RWPE2 (cell line): ENCODE measurements at regions not wholly inside any gene's neighbourhood (a gene's known extent, or its start where the extent isn't known, plus 50 kb on each side); places are given as distances from the start of the nearest gene placed in this dataset.

Experiments used
- ATAC-seq: fragments of 200-7000 bp; cut with Tn5 transposase; 3 replicates; pipeline ENCODE4 v1.9.1; 2021; ENCODE audit warnings: low read depth
- DNase-seq: peaks from one replicate; pipeline ENCODE4 v3.0.0-alpha.2; 2020; ENCODE audit warnings: low spot score
- H3K27ac ChIP-seq: fragments of 450-650 bp; 2 replicates; pipeline ENCODE4 v1.5.1; 2017; ENCODE audit warnings: mild to moderate bottlenecking; ENCODE audit not compliant: poor library complexity, severe bottlenecking
- H3K27me3 ChIP-seq: fragments of 250-450 bp; sonication (Bioruptor Pico); 2 replicates; pipeline ENCODE4 v1.5.1; 2021; ENCODE audit warnings: mild to moderate bottlenecking, moderate library complexity; ENCODE audit not compliant: insufficient read depth, poor library complexity, severe bottlenecking
- H3K36me3 ChIP-seq: fragments of 250-450 bp; sonication (Bioruptor Pico); 2 replicates; pipeline ENCODE4 v1.5.1; 2020; ENCODE audit warnings: low read depth, mild to moderate bottlenecking, moderate library complexity
- H3K4me1 ChIP-seq: fragments of 250-450 bp; sonication (Bioruptor Pico); 2 replicates; pipeline ENCODE4 v1.5.1; 2021; ENCODE audit warnings: mild to moderate bottlenecking, moderate library complexity; ENCODE audit not compliant: insufficient read depth, poor library complexity, severe bottlenecking
- H3K4me3 ChIP-seq: fragments of 250-450 bp; sonication (Bioruptor Pico); 2 replicates; pipeline ENCODE4 v1.5.1; 2021; ENCODE audit warnings: mild to moderate bottlenecking, moderate library complexity; ENCODE audit not compliant: severe bottlenecking
- H3K9me3 ChIP-seq: fragments of 250-450 bp; sonication (Bioruptor Pico); 2 replicates; pipeline ENCODE4 v1.5.1; 2021; ENCODE audit warnings: mild to moderate bottlenecking, moderate library complexity; ENCODE audit not compliant: severe bottlenecking
- CTCF ChIP-seq: fragments of 450-650 bp; IDR thresholded peaks from one replicate; pipeline ENCODE4 v1.5.1; 2017; ENCODE audit warnings: mild to moderate bottlenecking, moderate library complexity; ENCODE audit not compliant: poor library complexity, severe bottlenecking

GRCh38 chr2:241994556-241995213 is 125.2 kb downstream of the RTP5 start:
- Histone ChIP-seq H3K27me3 (no peaks in the 10 kb centered on the region), H3K9me3 (no peaks in the 10 kb centered on the region), H3K36me3 (no peaks in the 10 kb centered on the region), H3K27ac (no peak overlapping the region), H3K4me1 (no peaks in the 10 kb centered on the region), H3K4me3 (no peak overlapping the region)
- no peak for TF ChIP-seq CTCF
- ATAC-seq (no peak), DNase-seq (no peak)

GRCh38 chr2:241996100-241996499 is 126.6 kb downstream of the RTP5 start:
- Histone ChIP-seq H3K27me3 (no peaks in the 10 kb centered on the region), H3K4me3 (no peak overlapping the region), H3K36me3 (no peaks in the 10 kb centered on the region), H3K27ac (no peak overlapping the region), H3K4me1 (no peaks in the 10 kb centered on the region), H3K9me3 (no peaks in the 10 kb centered on the region)
- TF ChIP-seq CTCF, result no peak
- no peak for ATAC-seq
- no peak for DNase-seq

- Histone ChIP-seq H3K36me3 (no peaks in the 10 kb centered on the region), H3K27me3 (no peaks in the 10 kb centered on the region)
Measured at GRCh38 chr2:241997017-241997416, 127.5 kb downstream of the RTP5 start.

GRCh38 chr2:241999184-241999583 is 129.7 kb downstream of the RTP5 start:
- H3K27me3 ChIP-seq, result no peaks in the 10 kb centered on the region
- no peaks in the 10 kb centered on the region for H3K4me1 ChIP-seq
- H3K27ac ChIP-seq, result no peak overlapping the region
- ATAC-seq (no peak), DNase-seq (no peak)
- no peak overlapping the region for H3K4me3 ChIP-seq
- no peaks in the 10 kb centered on the region for H3K36me3 ChIP-seq
- H3K9me3 ChIP-seq, result no peaks in the 10 kb centered on the region
- TF ChIP-seq CTCF, result no peak

More at GRCh38 chr2:241997017-241997416, 127.5 kb downstream of the RTP5 start:
- TF ChIP-seq CTCF, result no peak
- Histone ChIP-seq H3K27ac (no peak overlapping the region), H3K4me1 (no peaks in the 10 kb centered on the region), H3K4me3 (no peak overlapping the region), H3K9me3 (no peaks in the 10 kb centered on the region)
- no peak for ATAC-seq
- no peak for DNase-seq

GRCh38 chr2:242001853-242002252 is 132.3 kb downstream of the RTP5 start:
- Histone ChIP-seq H3K4me3 (no peak overlapping the region), H3K4me1 (no peaks in the 10 kb centered on the region), H3K9me3 (no peaks in the 10 kb centered on the region), H3K36me3 (no peaks in the 10 kb centered on the region), H3K27ac (no peak overlapping the region), H3K27me3 (no peaks in the 10 kb centered on the region)
- DNase-seq (no peak), ATAC-seq (no peak)
- no peak for TF ChIP-seq CTCF
